HepG2 (cell line): ENCODE measurements at regions not wholly inside any gene's neighbourhood (a gene's known extent, or its start where the extent isn't known, plus 50 kb on each side); places are given as distances from the start of the nearest gene placed in this dataset.

ENCODE experiments used
- ATAC-seq: fragments of 200-7000 bp; cut with Tn5 transposase; 3 replicates; pipeline ENCODE4 v1.9.1; 2020; ENCODE audit warnings: mild to moderate bottlenecking, moderate library complexity
- BruUV-seq: library from RNA; stranded (reverse); fragments of 400-500 nt; replicated peaks from 2 replicates; lab custom pipeline; 2021; lab: Mats Ljungman, UMichigan
- CTCF ChIA-PET: fragments of 300-600 bp; formaldehyde crosslinking; extraction: SDS; loops from one replicate; lab custom pipeline; 2021; ENCODE audit warnings: low total read pairs, inconsistent platforms, low intra/inter-chr PET ratio; lab: Yijun Ruan, JAX
- POLR2A ChIA-PET: fragments of 350-600 bp; sonication (Branson Sonifier 250); formaldehyde crosslinking; loops from one replicate; lab custom pipeline; 2020; ENCODE audit warnings: antibody characterized with exemption, inconsistent platforms; lab: Yijun Ruan, JAX
- DNase-seq: peaks from one replicate; pipeline ENCODE4 v3.0.0-alpha.2; 2015; ENCODE audit warnings: low spot score
- FAIRE-seq: peaks from 3 replicates; lab custom pipeline; 2011; peaks lifted over from hg19 to GRCh38; lab: Jason Lieb, UNC
- H2AFZ ChIP-seq: one replicate; pipeline ENCODE4 v1.6.1; 2011; ENCODE audit warnings: low read length, inconsistent platforms
- H3K27ac ChIP-seq: fragments of 300-600 bp; 3 replicates; pipeline ENCODE4 v1.8.0; 2011; ENCODE audit warnings: mixed run types, mild to moderate bottlenecking, mixed read lengths, low read length, inconsistent platforms; ENCODE audit not compliant: insufficient read depth; ENCODE audit errors: extremely low read length
- H3K27me3 ChIP-seq, 2 experiments: fragments of 200-600 bp in 1 of 2; 2 replicates in 1 of 2; 3 replicates in 1 of 2; pipeline versions ENCODE4 v1.6.0 to v1.8.0; 2011; ENCODE audit warnings: low read length in 2 of 2, mild to moderate bottlenecking in 2 of 2, moderate library complexity in 2 of 2, inconsistent platforms in 1 of 2; ENCODE audit not compliant: insufficient read depth in 2 of 2, control insufficient read depth in 1 of 2
- H3K36me3 ChIP-seq, 2 experiments: fragments of 200-600 bp in 1 of 2; replicated peaks in 1 of 2; 2 replicates in 1 of 2; 3 replicates in 1 of 2; pipeline versions ENCODE4 v1.5.1 to v1.8.0; 2011; ENCODE audit warnings: low read length in 2 of 2, inconsistent platforms in 1 of 2; ENCODE audit not compliant: insufficient read depth in 2 of 2, control insufficient read depth in 1 of 2
- H3K4me1 ChIP-seq: 2 replicates; pipeline ENCODE4 v1.5.1; 2012; ENCODE audit warnings: low read length, inconsistent platforms; ENCODE audit not compliant: insufficient read depth
- H3K4me2 ChIP-seq: 2 replicates; pipeline ENCODE4 v1.6.0; 2011; ENCODE audit warnings: low read depth, low read length, inconsistent platforms
- H3K4me3 ChIP-seq, 3 experiments: fragments of 200-600 bp in 1 of 3; sonication (generic), shearing (Covaris generic) in 1 of 3; replicated peaks in 1 of 3; 2 replicates each; pipeline ENCODE4 v1.5.1; 2011 to 2016; ENCODE audit warnings: low read length in 3 of 3, inconsistent platforms in 2 of 3, low read depth in 2 of 3, mild to moderate bottlenecking in 2 of 3, control low read depth in 1 of 3, mixed read lengths in 1 of 3; ENCODE audit not compliant: insufficient read depth in 1 of 3
- H3K79me2 ChIP-seq: one replicate; pipeline ENCODE4 v1.6.1; 2011; ENCODE audit warnings: low read length, inconsistent platforms; ENCODE audit not compliant: insufficient read depth
- H3K9ac ChIP-seq: 2 replicates; pipeline ENCODE4 v1.6.0; 2011; ENCODE audit warnings: mild to moderate bottlenecking, low read depth, low read length, inconsistent platforms; ENCODE audit not compliant: insufficient read depth
- H3K9me3 ChIP-seq: 2 replicates; pipeline ENCODE4 v1.5.1; 2012; ENCODE audit warnings: mild to moderate bottlenecking, low read length
- H4K20me1 ChIP-seq: 2 replicates; pipeline ENCODE4 v1.6.0; 2011; ENCODE audit warnings: inconsistent platforms, mild to moderate bottlenecking, low read length, moderate library complexity; ENCODE audit not compliant: insufficient read depth
- DR1 ChIP-seq: sonication (generic); formaldehyde crosslinking; IDR thresholded peaks from 2 replicates; pipeline ENCODE4 v1.8.0; 2021; ENCODE audit warnings: mild to moderate bottlenecking, missing genetic modification reagents, inconsistent platforms
- HCFC1 ChIP-seq: fragments of 150-350 bp; IDR thresholded peaks from 2 replicates; pipeline ENCODE4 v1.6.1; 2014; ENCODE audit warnings: low read depth, low read length
- HDAC1 ChIP-seq: sonication (generic); formaldehyde crosslinking; IDR thresholded peaks from 2 replicates; pipeline ENCODE4 v1.5.1; 2020; ENCODE audit warnings: mild to moderate bottlenecking, missing genetic modification reagents
- KAT8 ChIP-seq: IDR thresholded peaks from 2 replicates; pipeline ENCODE4 v1.6.1; 2016; ENCODE audit warnings: missing genetic modification reagents, missing compliant biosample characterization
- MEF2D ChIP-seq: sonication (generic); formaldehyde crosslinking; IDR thresholded peaks from 2 replicates; pipeline ENCODE4 v1.5.1; 2020; ENCODE audit warnings: mild to moderate bottlenecking, missing genetic modification reagents
- ZNF235 ChIP-seq: sonication (generic); formaldehyde crosslinking; IDR thresholded peaks from 2 replicates; pipeline ENCODE4 v1.8.1; 2023; ENCODE audit warnings: mild to moderate bottlenecking, missing genetic modification reagents, borderline replicate concordance
- ZNF850 ChIP-seq: sonication (generic); formaldehyde crosslinking; conservative IDR thresholded peaks from 2 replicates; pipeline ENCODE4 v1.9.0; 2021; ENCODE audit warnings: mild to moderate bottlenecking, missing genetic modification reagents
- in situ Hi-C: cut with HindIII; loops from 2 replicates; pipeline ENCODE4 v1.10.0; 2017; ENCODE audit warnings: low pct_unique_long_range_greater_than_20kb; ENCODE audit not compliant: extremely low pct_ligation_motif_present
- intact Hi-C: fragments of 100-400 bp; cut with micrococcal nuclease; formaldehyde crosslinking; loops from one replicate; pipeline ENCODE4 v1.10.0; 2022; ENCODE audit not compliant: unreplicated experiment
- TF ChIP-seq, protein P1 (sequence below): sonication (generic); formaldehyde crosslinking; IDR thresholded peaks from 2 replicates; pipeline ENCODE4 v1.4.0; 2020; ENCODE audit warnings: mild to moderate bottlenecking, missing genetic modification reagents
- TF ChIP-seq, protein P2 (sequence below): fragments of 450-650 bp; IDR thresholded peaks from 2 replicates; pipeline ENCODE4 v1.6.1; 2017; ENCODE audit warnings: mild to moderate bottlenecking
- TF ChIP-seq, protein P3 (sequence below): sonication (generic); formaldehyde crosslinking; IDR thresholded peaks from 2 replicates; pipeline ENCODE4 v1.5.0; 2020; ENCODE audit warnings: mild to moderate bottlenecking, missing genetic modification reagents, moderate library complexity

DNA sequence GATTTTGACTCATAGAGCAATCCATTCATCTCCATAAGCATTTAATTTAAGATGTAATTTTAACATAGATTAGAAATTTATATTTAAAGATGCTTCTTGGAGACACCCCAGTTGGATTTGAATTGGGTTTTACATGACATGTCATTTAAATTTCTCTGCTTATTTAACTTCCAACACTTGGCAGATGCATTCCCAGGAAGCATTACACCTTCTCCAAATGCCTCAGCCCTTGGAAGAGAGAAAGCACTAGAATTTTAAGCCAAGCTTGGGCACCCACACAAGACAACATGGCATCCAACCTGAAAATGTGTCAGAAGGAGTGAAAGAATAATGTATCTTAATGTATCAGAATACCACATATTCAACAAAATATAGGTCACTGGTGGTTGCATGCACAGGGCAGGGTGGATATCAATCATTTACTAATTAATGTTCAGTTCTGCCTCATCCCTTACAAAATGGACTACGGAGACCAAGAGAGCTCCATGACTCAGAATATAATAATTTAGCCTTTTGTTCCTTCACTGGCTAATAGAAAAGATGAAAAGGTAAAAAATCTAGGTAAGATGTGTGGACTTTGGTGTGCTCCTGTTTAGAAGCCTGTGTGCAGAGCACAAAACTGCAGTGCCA lies 541.7 kb upstream of the SORCS1 start (continued):
- TF ChIP-seq, protein P1, sequence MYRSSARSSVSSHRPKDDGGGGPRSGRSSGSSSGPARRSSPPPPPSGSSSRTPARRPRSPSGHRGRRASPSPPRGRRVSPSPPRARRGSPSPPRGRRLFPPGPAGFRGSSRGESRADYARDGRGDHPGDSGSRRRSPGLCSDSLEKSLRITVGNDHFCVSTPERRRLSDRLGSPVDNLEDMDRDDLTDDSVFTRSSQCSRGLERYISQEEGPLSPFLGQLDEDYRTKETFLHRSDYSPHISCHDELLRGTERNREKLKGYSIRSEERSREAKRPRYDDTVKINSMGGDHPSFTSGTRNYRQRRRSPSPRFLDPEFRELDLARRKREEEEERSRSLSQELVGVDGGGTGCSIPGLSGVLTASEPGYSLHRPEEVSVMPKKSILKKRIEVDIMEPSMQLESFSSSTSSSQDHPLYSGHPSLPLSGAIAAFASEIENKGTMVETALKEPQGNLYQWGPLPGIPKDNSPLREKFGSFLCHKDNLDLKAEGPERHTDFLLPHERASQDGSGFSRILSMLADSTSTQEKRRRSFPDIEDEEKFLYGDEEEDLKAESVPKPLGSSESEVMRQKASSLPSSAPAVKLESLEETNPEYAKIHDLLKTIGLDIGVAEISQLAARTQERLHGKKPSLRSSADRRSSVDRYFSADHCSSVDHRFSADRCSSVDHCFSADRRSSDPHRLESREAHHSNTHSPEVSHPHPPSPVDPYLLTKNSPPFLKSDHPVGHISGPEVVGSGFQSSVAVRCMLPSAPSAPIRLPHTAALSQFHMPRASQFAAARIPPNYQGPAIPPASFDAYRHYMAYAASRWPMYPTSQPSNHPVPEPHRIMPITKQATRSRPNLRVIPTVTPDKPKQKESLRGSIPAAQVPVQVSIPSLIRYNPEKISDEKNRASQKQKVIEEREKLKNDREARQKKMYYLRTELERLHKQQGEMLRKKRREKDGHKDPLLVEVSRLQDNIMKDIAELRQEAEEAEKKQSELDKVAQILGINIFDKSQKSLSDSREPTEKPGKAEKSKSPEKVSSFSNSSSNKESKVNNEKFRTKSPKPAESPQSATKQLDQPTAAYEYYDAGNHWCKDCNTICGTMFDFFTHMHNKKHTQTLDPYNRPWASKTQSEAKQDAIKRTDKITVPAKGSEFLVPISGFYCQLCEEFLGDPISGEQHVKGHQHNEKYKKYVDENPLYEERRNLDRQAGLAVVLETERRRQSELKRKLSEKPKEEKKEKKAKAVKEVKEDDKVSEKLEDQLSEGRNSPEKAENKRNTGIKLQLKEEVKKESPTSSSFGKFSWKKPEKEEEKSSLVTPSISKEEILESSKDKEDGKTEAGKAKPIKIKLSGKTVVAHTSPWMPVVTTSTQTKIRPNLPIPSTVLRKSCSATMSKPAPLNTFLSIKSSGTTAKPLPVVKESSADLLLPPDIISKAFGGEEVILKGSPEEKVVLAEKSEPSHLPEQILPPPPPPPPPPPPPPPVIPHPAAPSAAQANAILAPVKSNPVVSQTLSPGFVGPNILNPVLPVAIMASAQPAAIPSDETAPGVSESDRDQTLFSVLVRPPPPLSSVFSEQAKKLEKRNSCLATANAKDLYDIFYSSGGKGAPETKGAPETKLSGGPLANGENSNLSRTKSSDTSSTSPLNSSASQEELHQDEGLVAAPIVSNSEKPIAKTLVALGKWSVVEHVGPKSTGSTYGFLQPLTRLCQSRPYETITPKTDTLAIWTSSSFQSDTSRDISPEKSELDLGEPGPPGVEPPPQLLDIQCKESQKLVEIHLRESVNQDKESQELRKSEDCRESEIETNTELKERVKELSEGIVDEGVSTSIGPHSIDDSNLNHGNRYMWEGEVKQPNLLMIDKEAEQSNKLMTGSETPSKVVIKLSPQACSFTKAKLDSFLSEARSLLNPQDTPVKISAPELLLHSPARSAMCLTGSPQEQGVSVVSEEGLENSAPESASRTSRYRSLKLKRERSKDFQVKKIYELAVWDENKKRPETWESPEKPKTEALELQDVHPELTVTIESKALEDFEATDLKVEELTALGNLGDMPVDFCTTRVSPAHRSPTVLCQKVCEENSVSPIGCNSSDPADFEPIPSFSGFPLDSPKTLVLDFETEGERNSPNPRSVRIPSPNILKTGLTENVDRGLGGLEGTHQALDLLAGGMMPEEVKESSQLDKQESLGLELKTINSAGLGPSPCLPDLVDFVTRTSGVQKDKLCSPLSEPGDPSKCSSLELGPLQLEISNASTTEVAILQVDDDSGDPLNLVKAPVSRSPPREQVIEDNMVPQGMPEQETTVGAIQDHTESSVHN (CRISPR knock-in tag), result no peak

DNA sequence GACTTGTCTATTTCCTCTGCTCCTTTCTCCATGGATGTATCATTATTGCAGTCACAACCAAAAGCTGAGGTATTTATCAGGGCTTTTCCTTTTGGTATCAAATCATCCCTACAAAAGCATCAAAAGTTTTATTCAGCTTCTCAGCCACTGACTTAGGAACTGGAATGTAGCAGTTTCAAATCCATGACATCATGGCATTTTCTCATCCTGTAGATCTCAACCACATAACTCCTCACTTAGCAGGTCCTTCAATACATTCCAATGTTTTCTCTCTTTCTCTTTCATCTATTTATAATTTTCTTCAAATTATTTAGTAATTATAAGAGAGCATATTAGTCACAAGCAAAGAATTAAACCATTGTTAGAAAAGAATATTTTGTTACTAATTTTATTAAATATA lies 537.4 kb upstream of the SORCS1 start:
- no peaks in the 10 kb centered on the region for H4K20me1 ChIP-seq
- no peak for DNase-seq
- no peaks in the 10 kb centered on the region for H3K36me3 ChIP-seq
- H3K27ac ChIP-seq, result no peak overlapping the region
- no peak overlapping the region for H2AFZ ChIP-seq
- no peak overlapping the region for H3K4me3 ChIP-seq
- H3K9ac ChIP-seq, result no peak overlapping the region
- in situ Hi-C loops, result no loop called here
- no peaks in the 10 kb centered on the region for H3K27me3 ChIP-seq
- H3K4me1 ChIP-seq, result no peaks in the 10 kb centered on the region
- no peak for FAIRE-seq
- ChIA-PET CTCF (no interaction called here), POLR2A (no interaction called here)
- intact Hi-C loops, result no loop called here
- no peaks in the 10 kb centered on the region for H3K79me2 ChIP-seq
- BruUV-seq, result no TSS peak
- H3K4me2 ChIP-seq, result no peak overlapping the region
- peaks cover 86% of the 10 kb centered on the region for H3K9me3 ChIP-seq
- no peak for ATAC-seq
- TF ChIP-seq HDAC1 (CRISPR knock-in tag) (no peak), DR1 (CRISPR knock-in tag) (no peak), KAT8 (CRISPR knock-in tag) (no peak), ZNF850 (CRISPR knock-in tag) (no peak), ZNF235 (CRISPR knock-in tag) (no peak), MEF2D (CRISPR knock-in tag) (no peak), HCFC1 (no peak)
- TF ChIP-seq, protein P2, sequence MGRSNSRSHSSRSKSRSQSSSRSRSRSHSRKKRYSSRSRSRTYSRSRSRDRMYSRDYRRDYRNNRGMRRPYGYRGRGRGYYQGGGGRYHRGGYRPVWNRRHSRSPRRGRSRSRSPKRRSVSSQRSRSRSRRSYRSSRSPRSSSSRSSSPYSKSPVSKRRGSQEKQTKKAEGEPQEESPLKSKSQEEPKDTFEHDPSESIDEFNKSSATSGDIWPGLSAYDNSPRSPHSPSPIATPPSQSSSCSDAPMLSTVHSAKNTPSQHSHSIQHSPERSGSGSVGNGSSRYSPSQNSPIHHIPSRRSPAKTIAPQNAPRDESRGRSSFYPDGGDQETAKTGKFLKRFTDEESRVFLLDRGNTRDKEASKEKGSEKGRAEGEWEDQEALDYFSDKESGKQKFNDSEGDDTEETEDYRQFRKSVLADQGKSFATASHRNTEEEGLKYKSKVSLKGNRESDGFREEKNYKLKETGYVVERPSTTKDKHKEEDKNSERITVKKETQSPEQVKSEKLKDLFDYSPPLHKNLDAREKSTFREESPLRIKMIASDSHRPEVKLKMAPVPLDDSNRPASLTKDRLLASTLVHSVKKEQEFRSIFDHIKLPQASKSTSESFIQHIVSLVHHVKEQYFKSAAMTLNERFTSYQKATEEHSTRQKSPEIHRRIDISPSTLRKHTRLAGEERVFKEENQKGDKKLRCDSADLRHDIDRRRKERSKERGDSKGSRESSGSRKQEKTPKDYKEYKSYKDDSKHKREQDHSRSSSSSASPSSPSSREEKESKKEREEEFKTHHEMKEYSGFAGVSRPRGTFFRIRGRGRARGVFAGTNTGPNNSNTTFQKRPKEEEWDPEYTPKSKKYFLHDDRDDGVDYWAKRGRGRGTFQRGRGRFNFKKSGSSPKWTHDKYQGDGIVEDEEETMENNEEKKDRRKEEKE, result no peak
- TF ChIP-seq, protein P3, sequence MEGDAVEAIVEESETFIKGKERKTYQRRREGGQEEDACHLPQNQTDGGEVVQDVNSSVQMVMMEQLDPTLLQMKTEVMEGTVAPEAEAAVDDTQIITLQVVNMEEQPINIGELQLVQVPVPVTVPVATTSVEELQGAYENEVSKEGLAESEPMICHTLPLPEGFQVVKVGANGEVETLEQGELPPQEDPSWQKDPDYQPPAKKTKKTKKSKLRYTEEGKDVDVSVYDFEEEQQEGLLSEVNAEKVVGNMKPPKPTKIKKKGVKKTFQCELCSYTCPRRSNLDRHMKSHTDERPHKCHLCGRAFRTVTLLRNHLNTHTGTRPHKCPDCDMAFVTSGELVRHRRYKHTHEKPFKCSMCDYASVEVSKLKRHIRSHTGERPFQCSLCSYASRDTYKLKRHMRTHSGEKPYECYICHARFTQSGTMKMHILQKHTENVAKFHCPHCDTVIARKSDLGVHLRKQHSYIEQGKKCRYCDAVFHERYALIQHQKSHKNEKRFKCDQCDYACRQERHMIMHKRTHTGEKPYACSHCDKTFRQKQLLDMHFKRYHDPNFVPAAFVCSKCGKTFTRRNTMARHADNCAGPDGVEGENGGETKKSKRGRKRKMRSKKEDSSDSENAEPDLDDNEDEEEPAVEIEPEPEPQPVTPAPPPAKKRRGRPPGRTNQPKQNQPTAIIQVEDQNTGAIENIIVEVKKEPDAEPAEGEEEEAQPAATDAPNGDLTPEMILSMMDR (CRISPR knock-in tag), result no peak
